ENCODE measurements at regions not wholly inside any gene's neighbourhood (a gene's known extent, or its start where the extent isn't known, plus 50 kb on each side); places are given as distances from the start of the nearest gene placed in this dataset.

GRCh38 chr3:73213896-73214295, 152.4 kb downstream of the EBLN2 start:
- DNase-seq (ENCODE audit: insufficient read length, low spot score) (no peak), FAIRE-seq (no peak)
- TF ChIP-seq, protein P1, sequence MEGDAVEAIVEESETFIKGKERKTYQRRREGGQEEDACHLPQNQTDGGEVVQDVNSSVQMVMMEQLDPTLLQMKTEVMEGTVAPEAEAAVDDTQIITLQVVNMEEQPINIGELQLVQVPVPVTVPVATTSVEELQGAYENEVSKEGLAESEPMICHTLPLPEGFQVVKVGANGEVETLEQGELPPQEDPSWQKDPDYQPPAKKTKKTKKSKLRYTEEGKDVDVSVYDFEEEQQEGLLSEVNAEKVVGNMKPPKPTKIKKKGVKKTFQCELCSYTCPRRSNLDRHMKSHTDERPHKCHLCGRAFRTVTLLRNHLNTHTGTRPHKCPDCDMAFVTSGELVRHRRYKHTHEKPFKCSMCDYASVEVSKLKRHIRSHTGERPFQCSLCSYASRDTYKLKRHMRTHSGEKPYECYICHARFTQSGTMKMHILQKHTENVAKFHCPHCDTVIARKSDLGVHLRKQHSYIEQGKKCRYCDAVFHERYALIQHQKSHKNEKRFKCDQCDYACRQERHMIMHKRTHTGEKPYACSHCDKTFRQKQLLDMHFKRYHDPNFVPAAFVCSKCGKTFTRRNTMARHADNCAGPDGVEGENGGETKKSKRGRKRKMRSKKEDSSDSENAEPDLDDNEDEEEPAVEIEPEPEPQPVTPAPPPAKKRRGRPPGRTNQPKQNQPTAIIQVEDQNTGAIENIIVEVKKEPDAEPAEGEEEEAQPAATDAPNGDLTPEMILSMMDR (IDR thresholded peaks at IDR 0.05; ENCODE audit: insufficient read depth, missing control alignments): no peak

GRCh38 chr3:73214846-73215245, 153.4 kb downstream of the EBLN2 start:
- DNase-seq (ENCODE audit: insufficient read length, low spot score): no peak
- FAIRE-seq: no peak
- TF ChIP-seq, protein P1 (IDR thresholded peaks at IDR 0.05; ENCODE audit: insufficient read depth, missing control alignments): no peak

DNA sequence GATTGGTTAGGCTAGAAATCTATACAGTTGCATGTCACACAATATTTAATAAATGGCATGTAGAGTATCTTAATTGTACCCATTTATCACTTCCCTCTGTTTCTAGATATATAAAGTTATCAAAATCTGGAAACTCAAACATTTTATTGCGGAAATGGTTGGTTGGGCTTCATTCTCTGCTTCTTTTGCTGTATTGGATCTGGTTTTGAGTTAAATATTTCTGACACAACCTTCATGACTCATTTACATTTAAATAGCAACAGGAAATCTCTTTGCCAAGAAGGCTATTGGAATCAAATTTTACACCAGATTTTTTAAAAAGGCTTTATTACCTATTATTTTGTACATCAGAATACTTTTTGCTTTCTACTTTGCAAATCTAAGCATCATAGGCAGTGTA, 153.8 kb downstream of the EBLN2 start:
- TF ChIP-seq, protein P1 (IDR thresholded peaks at IDR 0.05; ENCODE audit: insufficient read depth, missing control alignments): no peak
- DNase-seq (ENCODE audit: insufficient read length, low spot score) (no peak), FAIRE-seq (no peak)

DNA sequence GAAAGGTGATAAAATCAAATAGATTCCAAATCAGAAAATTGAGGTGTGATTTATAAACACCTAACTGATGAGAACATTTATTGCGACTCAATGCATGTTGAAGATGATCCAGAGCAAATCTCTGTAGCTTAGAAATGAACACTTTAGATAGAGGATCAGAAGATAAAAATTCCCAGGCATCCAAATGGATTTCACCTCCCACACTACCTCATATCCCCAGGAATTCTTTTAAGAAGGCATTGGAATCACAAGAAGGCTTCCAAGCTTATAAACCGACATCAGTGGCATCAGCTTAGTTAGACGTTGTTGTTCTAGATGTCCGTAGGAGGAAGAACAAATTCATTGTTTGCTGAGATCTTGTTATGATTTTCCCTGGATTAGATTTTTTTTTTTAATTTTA, 154.4 kb downstream of the EBLN2 start:
- TF ChIP-seq, protein P1 (IDR thresholded peaks at IDR 0.05; ENCODE audit: insufficient read depth, missing control alignments): no peak
- DNase-seq (ENCODE audit: insufficient read length, low spot score) (no peak), FAIRE-seq (no peak)

GRCh38 chr3:73216310-73216709, 154.9 kb downstream of the EBLN2 start:
- FAIRE-seq (no peak), DNase-seq (ENCODE audit: insufficient read length, low spot score) (no peak)
- TF ChIP-seq, protein P1 (IDR thresholded peaks at IDR 0.05; ENCODE audit: insufficient read depth, missing control alignments): no peak

GRCh38 chr3:73222126-73222525, 160.7 kb downstream of the EBLN2 start:
- DNase-seq (ENCODE audit: insufficient read length, low spot score) (no peak), FAIRE-seq (no peak)
- TF ChIP-seq, protein P1 (IDR thresholded peaks at IDR 0.05; ENCODE audit: insufficient read depth, missing control alignments): no peak

GRCh38 chr3:73225146-73225855, 163.8 kb downstream of the EBLN2 start:
- FAIRE-seq (no peak), DNase-seq (ENCODE audit: insufficient read length, low spot score) (no peak)
- TF ChIP-seq, protein P1 (IDR thresholded peaks at IDR 0.05; ENCODE audit: insufficient read depth, missing control alignments): no peak

Data from D721Med (cell line).